Keratinocyte (primary cell): ENCODE measurements at regions not wholly inside any gene's neighbourhood (a gene's known extent, or its start where the extent isn't known, plus 50 kb on each side); places are given as distances from the start of the nearest gene placed in this dataset.

ENCODE experiments used
- DNase-seq: peaks from one replicate; pipeline ENCODE4 v3.0.0-alpha.2; 2011; ENCODE audit warnings: low read depth, missing footprints, low spot score
- FAIRE-seq: peaks from 2 replicates; lab custom pipeline; 2011; peaks lifted over from hg19 to GRCh38; lab: Jason Lieb, UNC
- H2AFZ ChIP-seq: 2 replicates; pipeline ENCODE4 v1.6.0; 2012; ENCODE audit warnings: low read length, control low read depth, inconsistent platforms; ENCODE audit not compliant: control insufficient read depth
- H3K27ac ChIP-seq: 2 replicates; pipeline ENCODE4 v1.5.1; 2011; ENCODE audit warnings: low read length; ENCODE audit not compliant: control insufficient read depth, insufficient read depth
- H3K27me3 ChIP-seq: 3 replicates; pipeline ENCODE4 v1.6.0; 2011; ENCODE audit warnings: low read length; ENCODE audit not compliant: control insufficient read depth, insufficient read depth; ENCODE audit errors: extremely low read depth
- H3K36me3 ChIP-seq, 2 experiments: 2 replicates in 1 of 2; 3 replicates in 1 of 2; pipeline ENCODE4 v1.5.1; 2011; ENCODE audit warnings: low read length in 2 of 2, mild to moderate bottlenecking in 1 of 2; ENCODE audit not compliant: control insufficient read depth in 2 of 2, insufficient read depth in 2 of 2; ENCODE audit errors: extremely low read depth in 1 of 2
- H3K4me1 ChIP-seq: 3 replicates; pipeline ENCODE4 v1.5.1; 2011; ENCODE audit warnings: low read length; ENCODE audit not compliant: control insufficient read depth, insufficient read depth; ENCODE audit errors: extremely low read depth
- H3K4me2 ChIP-seq: 3 replicates; pipeline ENCODE4 v1.6.0; 2011; ENCODE audit warnings: low read depth, low read length; ENCODE audit not compliant: control insufficient read depth, insufficient read depth; ENCODE audit errors: extremely low read depth
- H3K4me3 ChIP-seq, 3 experiments: fragments of 200-600 bp in 1 of 3; sonication (generic) in 1 of 3; 2 replicates in 2 of 3; 3 replicates in 1 of 3; pipeline ENCODE4 v1.5.1; 2011 to 2016; ENCODE audit warnings: low read length in 3 of 3, mild to moderate bottlenecking in 3 of 3, control low read depth in 2 of 3, inconsistent platforms in 1 of 3, low read depth in 1 of 3, mixed read lengths in 1 of 3, mixed run types in 1 of 3, moderate library complexity in 1 of 3; ENCODE audit not compliant: control insufficient read depth in 2 of 3, insufficient read depth in 2 of 3; ENCODE audit errors: extremely low read depth in 1 of 3
- H3K79me2 ChIP-seq: 2 replicates; pipeline ENCODE4 v1.6.0; 2012; ENCODE audit warnings: low read length; ENCODE audit not compliant: control insufficient read depth, insufficient read depth
- H3K9ac ChIP-seq: 3 replicates; pipeline ENCODE4 v1.6.0; 2011; ENCODE audit warnings: low read length; ENCODE audit not compliant: control insufficient read depth, insufficient read depth; ENCODE audit errors: extremely low read depth
- H3K9me1 ChIP-seq: 3 replicates; pipeline ENCODE4 v1.6.0; 2011; ENCODE audit warnings: low read length; ENCODE audit not compliant: control insufficient read depth, insufficient read depth; ENCODE audit errors: extremely low read depth
- H3K9me3 ChIP-seq: 2 replicates; pipeline ENCODE4 v1.5.1; 2012; ENCODE audit warnings: low read depth, low read length; ENCODE audit not compliant: control insufficient read depth
- H4K20me1 ChIP-seq: 3 replicates; pipeline ENCODE4 v1.6.0; 2011; ENCODE audit warnings: low read length; ENCODE audit not compliant: control insufficient read depth, insufficient read depth; ENCODE audit errors: extremely low read depth
- EZH2 ChIP-seq: IDR thresholded peaks from one replicate; pipeline ENCODE4 v1.6.1; 2012; ENCODE audit warnings: inconsistent platforms, mild to moderate bottlenecking, low read length, moderate library complexity
- dilution Hi-C: fragments of 300-500 bp; cut with MboI; formaldehyde crosslinking; loops from one replicate; pipeline ENCODE4 v1.7.0; 2020; ENCODE audit warnings: low sequenced_read_pairs; ENCODE audit not compliant: extremely low pct_ligation_motif_present
- TF ChIP-seq, protein P1 (sequence below), 3 experiments: IDR thresholded peaks in 1 of 3; conservative IDR thresholded peaks in 1 of 3; optimal IDR thresholded peaks in 1 of 3; 2 replicates in 2 of 3; 3 replicates in 1 of 3; pipeline versions ENCODE3 to v1.5.1; 2011; ENCODE audit warnings: low read length in 3 of 3, mild to moderate bottlenecking in 3 of 3, moderate library complexity in 2 of 3, control low read depth in 1 of 3, inconsistent platforms in 1 of 3; ENCODE audit not compliant: insufficient read depth in 2 of 3; ENCODE audit errors: extremely low read depth in 1 of 3

GRCh38 chr11:107203656-107204055 lies 185.4 kb upstream of the GUCY1A2 start:
- no peak overlapping the region for H3K27ac ChIP-seq
- no peaks in the 10 kb centered on the region for H3K79me2 ChIP-seq
- no peak overlapping the region for H3K4me3 ChIP-seq
- H3K9me3 ChIP-seq = no peaks in the 10 kb centered on the region
- DNase-seq (no peak), FAIRE-seq (no peak)
- H2AFZ ChIP-seq = no peak overlapping the region
- dilution Hi-C loops = no loop called here
- no peaks in the 10 kb centered on the region for H3K4me1 ChIP-seq
- H3K4me2 ChIP-seq = no peak overlapping the region
- no peaks in the 10 kb centered on the region for H4K20me1 ChIP-seq
- TF ChIP-seq, protein P1, sequence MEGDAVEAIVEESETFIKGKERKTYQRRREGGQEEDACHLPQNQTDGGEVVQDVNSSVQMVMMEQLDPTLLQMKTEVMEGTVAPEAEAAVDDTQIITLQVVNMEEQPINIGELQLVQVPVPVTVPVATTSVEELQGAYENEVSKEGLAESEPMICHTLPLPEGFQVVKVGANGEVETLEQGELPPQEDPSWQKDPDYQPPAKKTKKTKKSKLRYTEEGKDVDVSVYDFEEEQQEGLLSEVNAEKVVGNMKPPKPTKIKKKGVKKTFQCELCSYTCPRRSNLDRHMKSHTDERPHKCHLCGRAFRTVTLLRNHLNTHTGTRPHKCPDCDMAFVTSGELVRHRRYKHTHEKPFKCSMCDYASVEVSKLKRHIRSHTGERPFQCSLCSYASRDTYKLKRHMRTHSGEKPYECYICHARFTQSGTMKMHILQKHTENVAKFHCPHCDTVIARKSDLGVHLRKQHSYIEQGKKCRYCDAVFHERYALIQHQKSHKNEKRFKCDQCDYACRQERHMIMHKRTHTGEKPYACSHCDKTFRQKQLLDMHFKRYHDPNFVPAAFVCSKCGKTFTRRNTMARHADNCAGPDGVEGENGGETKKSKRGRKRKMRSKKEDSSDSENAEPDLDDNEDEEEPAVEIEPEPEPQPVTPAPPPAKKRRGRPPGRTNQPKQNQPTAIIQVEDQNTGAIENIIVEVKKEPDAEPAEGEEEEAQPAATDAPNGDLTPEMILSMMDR (optimal IDR thresholded peaks at IDR 0.05 in 1 of 3, IDR thresholded peaks at IDR 0.05 in 1 of 3, conservative IDR thresholded peaks at IDR 0.05 in 1 of 3; ENCODE audit: extremely low read depth in 1 of 3, insufficient read depth in 2 of 3, low read length in 3 of 3) = no peak
- no peak for TF ChIP-seq EZH2
- no peaks in the 10 kb centered on the region for H3K9me1 ChIP-seq
- H3K36me3 ChIP-seq = no peaks in the 10 kb centered on the region
- H3K27me3 ChIP-seq = no peaks in the 10 kb centered on the region
- no peak overlapping the region for H3K9ac ChIP-seq

DNA sequence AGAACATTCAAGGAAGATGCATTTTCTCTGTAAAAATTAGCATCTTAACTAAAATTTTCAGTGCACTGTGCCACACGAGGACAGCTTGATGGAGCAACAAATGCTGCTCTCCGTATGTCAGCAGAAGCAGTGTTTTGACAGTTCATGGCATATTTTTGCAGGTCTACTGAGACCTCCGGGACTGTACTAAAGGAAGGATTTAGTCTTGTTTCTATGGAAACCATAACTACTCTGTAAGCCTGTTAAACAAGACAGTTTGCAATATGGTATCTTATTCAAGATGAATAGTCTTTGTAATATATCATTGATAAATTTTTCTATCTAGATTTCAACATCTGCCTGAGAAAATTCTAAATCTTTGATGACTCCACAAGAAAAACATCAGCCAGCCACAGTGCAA lies 184.0 kb upstream of the GUCY1A2 start:
- Histone ChIP-seq H3K9me1 (no peaks in the 10 kb centered on the region), H3K27ac (no peak overlapping the region), H3K9me3 (no peaks in the 10 kb centered on the region), H3K79me2 (no peaks in the 10 kb centered on the region), H3K4me3 (no peak overlapping the region), H4K20me1 (no peaks in the 10 kb centered on the region), H3K36me3 (no peaks in the 10 kb centered on the region), H3K27me3 (no peaks in the 10 kb centered on the region), H3K9ac (no peak overlapping the region), H2AFZ (no peak overlapping the region), H3K4me2 (no peak overlapping the region), H3K4me1 (no peaks in the 10 kb centered on the region)
- no peak for FAIRE-seq
- no peak for TF ChIP-seq EZH2
- TF ChIP-seq, protein P1 (optimal IDR thresholded peaks at IDR 0.05 in 1 of 3, IDR thresholded peaks at IDR 0.05 in 1 of 3, conservative IDR thresholded peaks at IDR 0.05 in 1 of 3; ENCODE audit: extremely low read depth in 1 of 3, insufficient read depth in 2 of 3, low read length in 3 of 3) = no peak
- dilution Hi-C loops = no loop called here
- DNase-seq = no peak
